ENCODE measurements at regions not wholly inside any gene's neighbourhood (a gene's known extent, or its start where the extent isn't known, plus 50 kb on each side); places are given as distances from the start of the nearest gene placed in this dataset.

DNA sequence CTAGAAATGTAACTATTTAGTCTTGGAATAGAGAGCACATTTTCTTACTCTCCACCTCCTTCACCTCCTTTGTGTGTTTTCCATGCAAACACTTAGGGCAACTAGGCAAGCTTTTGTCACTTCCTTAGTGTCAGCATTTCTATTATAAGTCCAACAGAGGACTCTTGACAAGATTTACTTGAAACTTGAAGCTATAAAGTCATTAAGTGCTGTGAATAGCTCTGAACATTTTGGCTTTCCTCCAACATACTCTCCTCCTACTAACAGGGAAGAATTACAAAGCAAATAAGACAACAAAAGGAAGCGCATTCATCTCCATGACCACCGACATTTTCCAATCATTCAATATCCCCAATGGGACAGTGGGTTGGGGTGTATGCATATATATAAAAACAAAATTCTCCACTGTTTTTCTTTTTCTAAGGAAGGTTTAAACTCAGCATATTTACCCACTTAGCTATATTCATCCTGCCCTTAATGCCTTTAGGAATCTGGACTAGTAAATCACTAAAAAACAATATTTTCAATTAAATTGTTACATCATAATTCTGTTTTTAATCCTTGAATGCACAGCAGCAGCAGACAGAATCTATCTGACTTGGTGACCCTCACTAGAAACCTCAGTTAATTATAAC is 264.6 kb downstream of the SNCA start:
- H3K4me1 Mint-ChIP-seq (ENCODE audit: unreplicated experiment) = peaks cover 9% of the 10 kb centered on the region
- peaks cover 15% of the 10 kb centered on the region for H3K27me3 Mint-ChIP-seq (ENCODE audit: unreplicated experiment)
- no peak overlapping the region for H3K27ac Mint-ChIP-seq (ENCODE audit: unreplicated experiment)
- H3K36me3 Mint-ChIP-seq (ENCODE audit: unreplicated experiment) = no peaks in the 10 kb centered on the region
- no peaks in the 10 kb centered on the region for H3K9me3 Mint-ChIP-seq (ENCODE audit: unreplicated experiment)
- no peak overlapping the region for H3K4me3 Mint-ChIP-seq (ENCODE audit: unreplicated experiment)
- TF ChIP-seq CTCF (IDR thresholded peaks at IDR 0.05) = no peak
- no peak for DNase-seq (ENCODE audit: extremely low spot score, unreplicated experiment)

GRCh38 chr4:89570931-89571330 is 263.3 kb upstream of the GPRIN3 start:
- Mint-ChIP-seq H3K27ac (ENCODE audit: unreplicated experiment) (no peak overlapping the region), H3K36me3 (ENCODE audit: unreplicated experiment) (no peaks in the 10 kb centered on the region), H3K4me3 (ENCODE audit: unreplicated experiment) (no peak overlapping the region), H3K27me3 (ENCODE audit: unreplicated experiment) (peaks cover 17% of the 10 kb centered on the region), H3K4me1 (ENCODE audit: unreplicated experiment) (peaks cover 9% of the 10 kb centered on the region), H3K9me3 (ENCODE audit: unreplicated experiment) (no peaks in the 10 kb centered on the region)
- no peak for TF ChIP-seq CTCF (IDR thresholded peaks at IDR 0.05)
- no peak for DNase-seq (ENCODE audit: extremely low spot score, unreplicated experiment)

GRCh38 chr4:89567936-89568335 is 260.3 kb upstream of the GPRIN3 start:
- TF ChIP-seq CTCF (IDR thresholded peaks at IDR 0.05) = no peak
- no peak for DNase-seq (ENCODE audit: extremely low spot score, unreplicated experiment)
- Mint-ChIP-seq H3K4me1 (ENCODE audit: unreplicated experiment) (peaks cover 9% of the 10 kb centered on the region), H3K36me3 (ENCODE audit: unreplicated experiment) (no peaks in the 10 kb centered on the region), H3K9me3 (ENCODE audit: unreplicated experiment) (no peaks in the 10 kb centered on the region), H3K27me3 (ENCODE audit: unreplicated experiment) (peaks cover 18% of the 10 kb centered on the region), H3K4me3 (ENCODE audit: unreplicated experiment) (no peak overlapping the region), H3K27ac (ENCODE audit: unreplicated experiment) (no peak overlapping the region)

- Mint-ChIP-seq H3K4me1 (ENCODE audit: unreplicated experiment) (no peaks in the 10 kb centered on the region), H3K36me3 (ENCODE audit: unreplicated experiment) (no peaks in the 10 kb centered on the region), H3K9me3 (ENCODE audit: unreplicated experiment) (no peaks in the 10 kb centered on the region), H3K4me3 (ENCODE audit: unreplicated experiment) (no peak overlapping the region), H3K27me3 (ENCODE audit: unreplicated experiment) (peaks cover 19% of the 10 kb centered on the region), H3K27ac (ENCODE audit: unreplicated experiment) (no peak overlapping the region)
- no peak for TF ChIP-seq CTCF (IDR thresholded peaks at IDR 0.05)
- DNase-seq (ENCODE audit: extremely low spot score, unreplicated experiment) = no peak
These were observed 255.8 kb upstream of the GPRIN3 start for GRCh38 chr4:89563431-89563830.

DNA sequence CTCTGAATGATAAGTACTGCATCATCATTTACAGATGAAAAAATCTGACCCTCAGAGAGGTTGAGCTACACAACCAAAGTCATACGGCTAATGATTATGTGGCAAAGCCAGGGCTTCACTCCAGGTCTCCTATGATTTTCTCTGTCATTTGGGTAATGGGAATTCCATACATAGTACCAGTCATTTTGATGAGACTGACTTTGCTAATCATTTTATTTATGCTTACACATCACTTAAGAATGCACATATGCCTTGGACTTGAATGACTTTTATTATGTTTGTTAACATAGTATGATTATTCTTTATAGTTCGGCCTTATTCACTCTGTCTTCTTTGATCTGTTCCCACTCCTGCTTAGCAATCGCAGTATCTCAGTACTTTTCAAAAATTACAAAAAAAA is 255.1 kb upstream of the GPRIN3 start:
- H3K27me3 Mint-ChIP-seq (ENCODE audit: unreplicated experiment) = peaks cover 19% of the 10 kb centered on the region
- H3K4me3 Mint-ChIP-seq (ENCODE audit: unreplicated experiment) = no peak overlapping the region
- TF ChIP-seq CTCF (IDR thresholded peaks at IDR 0.05) = no peak
- H3K9me3 Mint-ChIP-seq (ENCODE audit: unreplicated experiment) = no peaks in the 10 kb centered on the region
- H3K4me1 Mint-ChIP-seq (ENCODE audit: unreplicated experiment) = no peaks in the 10 kb centered on the region
- H3K36me3 Mint-ChIP-seq (ENCODE audit: unreplicated experiment) = no peaks in the 10 kb centered on the region
- no peak for DNase-seq (ENCODE audit: extremely low spot score, unreplicated experiment)
- no peak overlapping the region for H3K27ac Mint-ChIP-seq (ENCODE audit: unreplicated experiment)

Measured in osteocyte (in vitro differentiated cells).